ENCODE measurements at regions not wholly inside any gene's neighbourhood (a gene's known extent, or its start where the extent isn't known, plus 50 kb on each side); places are given as distances from the start of the nearest gene placed in this dataset.
"Not testable (repeated sequence)": the region's sequence is repeated elsewhere in the genome, so short reads cannot be mapped to it uniquely, and the experiment has no call there.

GRCh38 chr7:65145710-65146109 is 139.2 kb upstream of the ERV3-1 start:
- not testable (repeated sequence) for DNase-seq (ENCODE audit: low spot score)

- not testable (repeated sequence) for DNase-seq (ENCODE audit: low spot score)
These were observed 138.5 kb upstream of the ERV3-1 start for GRCh38 chr7:65145008-65145407.

GRCh38 chr7:65144557-65144956 is 138.1 kb upstream of the ERV3-1 start:
- not testable (repeated sequence) for DNase-seq (ENCODE audit: low spot score)

- DNase-seq (ENCODE audit: low spot score): not testable (repeated sequence)
These were observed 137.6 kb upstream of the ERV3-1 start for GRCh38 chr7:65144119-65144518.

GRCh38 chr7:65141894-65142293 is 135.4 kb upstream of the ERV3-1 start:
- DNase-seq (ENCODE audit: low spot score): not testable (repeated sequence)

GRCh38 chr7:65141405-65141778 is 134.9 kb upstream of the ERV3-1 start:
- DNase-seq (ENCODE audit: low spot score): not testable (repeated sequence)

- not testable (repeated sequence) for DNase-seq (ENCODE audit: low spot score)
These were observed 134.3 kb upstream of the ERV3-1 start for GRCh38 chr7:65140543-65141404.

- DNase-seq (ENCODE audit: low spot score): not testable (repeated sequence)
These were observed 130.4 kb upstream of the ERV3-1 start for GRCh38 chr7:65136850-65137249.

GRCh38 chr7:65133087-65133486 is 126.6 kb upstream of the ERV3-1 start:
- not testable (repeated sequence) for DNase-seq (ENCODE audit: low spot score)

- not testable (repeated sequence) for DNase-seq (ENCODE audit: low spot score)
These were observed 125.8 kb upstream of the ERV3-1 start for GRCh38 chr7:65132256-65132655.

GRCh38 chr7:65127364-65127763 is 120.9 kb upstream of the ERV3-1 start:
- not testable (repeated sequence) for DNase-seq (ENCODE audit: low spot score)

- DNase-seq (ENCODE audit: low spot score): not testable (repeated sequence)
These were observed 118.1 kb upstream of the ERV3-1 start for GRCh38 chr7:65124600-65124999.

GRCh38 chr7:65105650-65106203 is 99.2 kb upstream of the ERV3-1 start:
- DNase-seq (ENCODE audit: low spot score): not testable (repeated sequence)

- not testable (repeated sequence) for DNase-seq (ENCODE audit: low spot score)
These were observed 94.0 kb upstream of the ERV3-1 start for GRCh38 chr7:65100499-65100898.

- not testable (repeated sequence) for DNase-seq (ENCODE audit: low spot score)
These were observed 75.2 kb upstream of the ERV3-1 start for GRCh38 chr7:65081669-65082055.

GRCh38 chr7:65080799-65081668 is 74.5 kb upstream of the ERV3-1 start:
- peak; percentile 95 for DNase-seq (ENCODE audit: low spot score)

GRCh38 chr7:65074959-65075358 is 68.5 kb upstream of the ERV3-1 start:
- DNase-seq (ENCODE audit: low spot score): not testable (repeated sequence)

- not testable (repeated sequence) for DNase-seq (ENCODE audit: low spot score)
These were observed 66.7 kb upstream of the ERV3-1 start for GRCh38 chr7:65073160-65073559.

GRCh38 chr7:65071854-65072431 is 65.5 kb upstream of the ERV3-1 start:
- DNase-seq (ENCODE audit: low spot score): not testable (repeated sequence)

GRCh38 chr7:65069476-65069875 is 63.0 kb upstream of the ERV3-1 start:
- DNase-seq (ENCODE audit: low spot score): not testable (repeated sequence)

- DNase-seq (ENCODE audit: low spot score): not testable (repeated sequence)
These were observed 56.1 kb upstream of the ERV3-1 start for GRCh38 chr7:65062566-65062965.

GRCh38 chr7:65059247-65059646 is 52.8 kb upstream of the ERV3-1 start:
- DNase-seq (ENCODE audit: low spot score): not testable (repeated sequence)
